Ascending aorta (tissue), 2 donors: ENCODE measurements at regions not wholly inside any gene's neighbourhood (a gene's known extent, or its start where the extent isn't known, plus 50 kb on each side); places are given as distances from the start of the nearest gene placed in this dataset.

ENCODE experiments used
- DNase-seq, 2 donors: peaks; one replicate each; pipeline ENCODE4 v3.0.0-alpha.2; 2019; ENCODE audit warnings: low spot score in 2 of 2
- H3K27ac ChIP-seq, 2 donors: fragments of 200-600 bp; sonication (generic); one replicate each; pipeline ENCODE4 v1.5.1; 2016 to 2017; ENCODE audit warnings: mild to moderate bottlenecking in 1 of 2
- H3K27me3 ChIP-seq: fragments of 200-600 bp; sonication (generic); one replicate; pipeline ENCODE4 v1.5.1; 2017
- H3K36me3 ChIP-seq, 2 donors: fragments of 200-600 bp; sonication (generic); one replicate each; pipeline ENCODE4 v1.5.1; 2016
- H3K4me1 ChIP-seq, 2 donors: fragments of 200-600 bp; sonication (generic); one replicate each; pipeline ENCODE4 v1.5.1; 2016 to 2017; ENCODE audit warnings: mild to moderate bottlenecking in 1 of 2
- H3K4me3 ChIP-seq, 2 donors: fragments of 200-600 bp; sonication (generic); one replicate each; pipeline ENCODE4 v1.5.1; 2016 to 2017; ENCODE audit warnings: mild to moderate bottlenecking in 1 of 2
- H3K9me3 ChIP-seq, 2 donors: fragments of 200-600 bp; sonication (generic); one replicate each; pipeline ENCODE4 v1.5.1; 2016
- intact Hi-C: fragments of 100-400 bp; cut with DNase I; formaldehyde crosslinking; loops from one replicate; pipeline ENCODE4 v1.15.1; 2023
- TF ChIP-seq, protein P1 (sequence below), 3 experiments: fragments of 200-600 bp in 2 of 3; fragments of 450-650 bp in 1 of 3; sonication (generic) in 2 of 3; IDR thresholded peaks; one replicate each; pipeline ENCODE4 v1.5.1; 2016 to 2019; ENCODE audit warnings: antibody characterized with exemption in 3 of 3, mild to moderate bottlenecking in 1 of 3, moderate library complexity in 1 of 3

DNA sequence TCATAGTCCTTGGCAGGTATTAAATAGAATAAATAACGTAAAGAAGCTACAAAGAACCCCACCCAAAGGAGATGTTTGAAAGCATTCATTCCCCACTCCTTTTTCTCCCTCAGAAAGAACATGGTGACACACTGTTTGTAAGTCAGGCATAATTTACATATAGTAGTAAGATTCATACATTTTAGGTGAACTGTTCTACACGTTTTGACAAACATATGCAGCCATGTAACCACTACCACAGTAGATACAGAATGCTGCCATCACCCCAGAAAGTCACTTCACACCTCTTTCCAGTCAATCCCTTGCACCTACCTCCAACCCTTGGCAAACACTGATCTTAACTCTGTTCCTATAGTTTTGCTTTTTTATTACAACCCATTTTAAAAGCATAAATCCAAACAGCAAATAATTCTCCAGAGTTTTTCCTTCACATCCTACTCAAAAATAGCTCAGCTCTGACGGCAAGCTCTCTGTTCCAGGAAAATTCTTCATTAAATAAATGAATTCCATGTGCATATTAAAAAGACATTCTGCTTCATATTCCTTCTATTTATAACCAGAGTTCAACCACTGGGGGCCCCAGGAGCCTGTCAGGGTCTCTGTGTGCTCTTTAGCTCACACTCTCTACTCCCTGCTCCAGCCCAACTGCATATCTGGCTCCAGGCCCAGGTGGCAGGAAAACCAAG, 258.8 kb downstream of the PLPP3 start:
- H3K9me3 ChIP-seq = no peaks in the 10 kb centered on the region
- no peaks in the 10 kb centered on the region for H3K27me3 ChIP-seq
- TF ChIP-seq, protein P1, sequence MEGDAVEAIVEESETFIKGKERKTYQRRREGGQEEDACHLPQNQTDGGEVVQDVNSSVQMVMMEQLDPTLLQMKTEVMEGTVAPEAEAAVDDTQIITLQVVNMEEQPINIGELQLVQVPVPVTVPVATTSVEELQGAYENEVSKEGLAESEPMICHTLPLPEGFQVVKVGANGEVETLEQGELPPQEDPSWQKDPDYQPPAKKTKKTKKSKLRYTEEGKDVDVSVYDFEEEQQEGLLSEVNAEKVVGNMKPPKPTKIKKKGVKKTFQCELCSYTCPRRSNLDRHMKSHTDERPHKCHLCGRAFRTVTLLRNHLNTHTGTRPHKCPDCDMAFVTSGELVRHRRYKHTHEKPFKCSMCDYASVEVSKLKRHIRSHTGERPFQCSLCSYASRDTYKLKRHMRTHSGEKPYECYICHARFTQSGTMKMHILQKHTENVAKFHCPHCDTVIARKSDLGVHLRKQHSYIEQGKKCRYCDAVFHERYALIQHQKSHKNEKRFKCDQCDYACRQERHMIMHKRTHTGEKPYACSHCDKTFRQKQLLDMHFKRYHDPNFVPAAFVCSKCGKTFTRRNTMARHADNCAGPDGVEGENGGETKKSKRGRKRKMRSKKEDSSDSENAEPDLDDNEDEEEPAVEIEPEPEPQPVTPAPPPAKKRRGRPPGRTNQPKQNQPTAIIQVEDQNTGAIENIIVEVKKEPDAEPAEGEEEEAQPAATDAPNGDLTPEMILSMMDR (IDR thresholded peaks at IDR 0.05) = no peak
- DNase-seq = no peak
- H3K27ac ChIP-seq = no peak overlapping the region
- no peaks in the 10 kb centered on the region for H3K36me3 ChIP-seq
- intact Hi-C loops = no loop called here
- H3K4me1 ChIP-seq = no peaks in the 10 kb centered on the region
- H3K4me3 ChIP-seq = no peak overlapping the region

DNA sequence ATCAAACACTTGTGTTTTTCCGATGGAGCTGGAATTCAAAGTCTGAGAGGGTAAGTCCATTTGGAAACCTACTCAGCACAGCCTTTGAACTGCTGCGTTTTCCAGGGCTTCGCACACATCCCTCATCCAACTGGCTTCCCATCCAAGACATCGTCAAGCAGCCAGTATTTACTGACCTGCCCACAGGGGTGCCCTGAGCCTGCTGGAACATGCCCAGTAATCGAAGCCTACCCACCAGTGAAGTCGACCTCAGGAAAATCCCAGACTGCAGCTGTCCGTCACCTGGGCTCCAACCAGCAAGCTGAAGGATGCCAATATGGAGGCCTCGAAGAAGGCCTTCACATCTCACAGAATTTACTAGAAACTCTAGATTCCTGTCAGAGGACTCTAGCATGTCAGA, 261.6 kb downstream of the PLPP3 start:
- Histone ChIP-seq H3K27me3 (no peaks in the 10 kb centered on the region), H3K4me1 (no peaks in the 10 kb centered on the region), H3K9me3 (peaks cover 0 to 6% of the 10 kb centered on the region in 2 donors), H3K27ac (no peak overlapping the region), H3K36me3 (no peaks in the 10 kb centered on the region), H3K4me3 (no peak overlapping the region)
- DNase-seq = no peak
- intact Hi-C loops = no loop called here
- TF ChIP-seq, protein P1 (IDR thresholded peaks at IDR 0.05) = no peak

- H3K27ac ChIP-seq = no peak overlapping the region
- TF ChIP-seq, protein P1 (IDR thresholded peaks at IDR 0.05) = no peak
- H3K9me3 ChIP-seq = peaks cover 0 to 6% of the 10 kb centered on the region in 2 donors
- no peaks in the 10 kb centered on the region for H3K27me3 ChIP-seq
- DNase-seq = no peak
- no peaks in the 10 kb centered on the region for H3K4me1 ChIP-seq
- H3K4me3 ChIP-seq = no peak overlapping the region
- no peaks in the 10 kb centered on the region for H3K36me3 ChIP-seq
- intact Hi-C loops = no loop called here
Observed at GRCh38 chr1:56315293-56315942, 263.9 kb downstream of the PLPP3 start.

DNA sequence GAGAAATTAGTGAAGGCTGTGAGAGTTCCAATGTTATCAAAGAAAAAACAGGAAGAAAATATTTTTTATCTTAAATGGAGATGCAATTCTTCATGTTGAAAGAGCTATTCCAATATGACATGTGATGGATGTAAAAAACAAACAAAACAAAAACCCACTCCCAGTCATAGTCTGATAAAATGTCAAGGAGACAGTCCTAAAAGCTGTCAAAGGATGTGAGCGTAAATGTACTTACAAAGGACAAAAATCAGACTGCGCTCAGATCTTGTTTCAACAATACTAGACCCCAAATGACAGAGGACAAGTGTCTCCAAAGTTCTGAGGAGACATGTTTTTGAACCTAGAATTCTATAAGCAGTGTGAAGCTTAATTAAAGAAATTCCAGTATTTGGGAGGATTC, 265.8 kb downstream of the PLPP3 start:
- no peak overlapping the region for H3K4me3 ChIP-seq
- intact Hi-C loops = no loop called here
- TF ChIP-seq, protein P1 (IDR thresholded peaks at IDR 0.05) = no peak
- peaks cover 0 to 6% of the 10 kb centered on the region in 2 donors for H3K9me3 ChIP-seq
- no peaks in the 10 kb centered on the region for H3K36me3 ChIP-seq
- no peak overlapping the region for H3K27ac ChIP-seq
- H3K4me1 ChIP-seq = no peaks in the 10 kb centered on the region
- no peak for DNase-seq
- H3K27me3 ChIP-seq = no peaks in the 10 kb centered on the region

GRCh38 chr1:56311766-56312165, 267.6 kb downstream of the PLPP3 start:
- intact Hi-C loops = no loop called here
- H3K27ac ChIP-seq = no peak overlapping the region

More at GRCh38 chr1:56311766-56312165, 267.6 kb downstream of the PLPP3 start:
- peaks cover 0 to 6% of the 10 kb centered on the region in 2 donors for H3K9me3 ChIP-seq
- DNase-seq = no peak
- TF ChIP-seq, protein P1 (IDR thresholded peaks at IDR 0.05) = no peak
- no peaks in the 10 kb centered on the region for H3K4me1 ChIP-seq
- no peaks in the 10 kb centered on the region for H3K27me3 ChIP-seq
- no peak overlapping the region for H3K4me3 ChIP-seq
- H3K36me3 ChIP-seq = no peaks in the 10 kb centered on the region
